Naive thymus-derived CD4-positive, alpha-beta T cell (primary cell): ENCODE measurements at regions not wholly inside any gene's neighbourhood (a gene's known extent, or its start where the extent isn't known, plus 50 kb on each side); places are given as distances from the start of the nearest gene placed in this dataset.

ENCODE experiments used
- ATAC-seq: fragments of 150-1000 bp; cut with Tn5 transposase; 2 replicates; pipeline ENCODE4 v1.10.0; 2021; ENCODE audit warnings: mild to moderate bottlenecking, moderate library complexity
- CTCF ChIA-PET: fragments of 350-600 bp; sonication (Branson Sonifier 250); formaldehyde crosslinking; loops from one replicate; lab custom pipeline; 2021; ENCODE audit warnings: antibody characterized with exemption; lab: Charles Lee
- POLR2A ChIA-PET: fragments of 350-600 bp; sonication (Branson Sonifier 250); formaldehyde crosslinking; loops from one replicate; lab custom pipeline; 2021; ENCODE audit warnings: antibody characterized with exemption, inconsistent platforms; lab: Charles Lee
- DNase-seq, 9 donors: peaks; one replicate each; pipeline versions ENCODE4 v3.0.0 to v3.0.0-alpha.2; 2020 to 2022; ENCODE audit warnings: mixed read lengths in 1 of 9
- H3K27ac ChIP-seq: one replicate; pipeline ENCODE4 v1.7.0; 2013; ENCODE audit warnings: mild to moderate bottlenecking, low read depth, low read length, moderate library complexity
- H3K27me3 ChIP-seq, 2 donors: one replicate each; pipeline ENCODE4 v1.7.0; 2013; ENCODE audit warnings: low read length in 2 of 2, mild to moderate bottlenecking in 2 of 2, moderate library complexity in 2 of 2; ENCODE audit not compliant: control insufficient read depth in 2 of 2, insufficient read depth in 2 of 2
- H3K36me3 ChIP-seq, 3 experiments: 1 replicate in 2 of 3; 2 replicates in 1 of 3; pipeline ENCODE4 v1.7.0; 2013; ENCODE audit warnings: low read length in 3 of 3, mild to moderate bottlenecking in 3 of 3, moderate library complexity in 1 of 3; ENCODE audit not compliant: insufficient read depth in 3 of 3, control insufficient read depth in 2 of 3
- H3K4me1 ChIP-seq, 2 donors: one replicate each; pipeline ENCODE4 v1.7.0; 2013; ENCODE audit warnings: low read length in 2 of 2, mild to moderate bottlenecking in 2 of 2, moderate library complexity in 1 of 2; ENCODE audit not compliant: control insufficient read depth in 2 of 2, insufficient read depth in 2 of 2
- H3K4me3 ChIP-seq: 2 replicates; pipeline ENCODE4 v1.7.0; 2013; ENCODE audit warnings: mild to moderate bottlenecking, low read length
- H3K9me3 ChIP-seq, 3 experiments: 1 replicate in 2 of 3; 2 replicates in 1 of 3; pipeline ENCODE4 v1.7.0; 2013; ENCODE audit warnings: low read length in 3 of 3; ENCODE audit not compliant: control insufficient read depth in 2 of 3
- H3K27ac Mint-ChIP-seq, 9 donors: one replicate each; pipeline ENCODE4 v1.8.0; 2020 to 2022; ENCODE audit warnings: mixed read lengths in 9 of 9, mild to moderate bottlenecking in 8 of 9, moderate library complexity in 5 of 9, inconsistent platforms in 2 of 9
- H3K27me3 Mint-ChIP-seq, 5 donors: one replicate each; pipeline ENCODE4 v1.8.0; 2021 to 2022; ENCODE audit warnings: mixed read lengths in 5 of 5, mild to moderate bottlenecking in 1 of 5
- H3K36me3 Mint-ChIP-seq, 5 donors: one replicate each; pipeline ENCODE4 v1.8.0; 2020 to 2022; ENCODE audit warnings: mixed read lengths in 5 of 5, mild to moderate bottlenecking in 3 of 5, inconsistent platforms in 1 of 5
- H3K4me1 Mint-ChIP-seq, 7 donors: one replicate each; pipeline ENCODE4 v1.8.0; 2020 to 2022; ENCODE audit warnings: mixed read lengths in 7 of 7, mild to moderate bottlenecking in 3 of 7, inconsistent platforms in 1 of 7
- H3K4me3 Mint-ChIP-seq, 10 donors: one replicate each; pipeline ENCODE4 v1.8.0; 2020 to 2022; ENCODE audit warnings: mild to moderate bottlenecking in 10 of 10, mixed read lengths in 10 of 10, moderate library complexity in 6 of 10, inconsistent platforms in 2 of 10
- H3K9me3 Mint-ChIP-seq, 11 donors: one replicate each; pipeline ENCODE4 v1.8.0; 2020 to 2022; ENCODE audit warnings: mixed read lengths in 11 of 11, mild to moderate bottlenecking in 4 of 11, inconsistent platforms in 1 of 11, moderate library complexity in 1 of 11
- intact Hi-C, 2 donors: fragments of 100-400 bp; cut with micrococcal nuclease; formaldehyde crosslinking; loops; one replicate each; pipeline ENCODE4 v1.15.1; 2023

DNA sequence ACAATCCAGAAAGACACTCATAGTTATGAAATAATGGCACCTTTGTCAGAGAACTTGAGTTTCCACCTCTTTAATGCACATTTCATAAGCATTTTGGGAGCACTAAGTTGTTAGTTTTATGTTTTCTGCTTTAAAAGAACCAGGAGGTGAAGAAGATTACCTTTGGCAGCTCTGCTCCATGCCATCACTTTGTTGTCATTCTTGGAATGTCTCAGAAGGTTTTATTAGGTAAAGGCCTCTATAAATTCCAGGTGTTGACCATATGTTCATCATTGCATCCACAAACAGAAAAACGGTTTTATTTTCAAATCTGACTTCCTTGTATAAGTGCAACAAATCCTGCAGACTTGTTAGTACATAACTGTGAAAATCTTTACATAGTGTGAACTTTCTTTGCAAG is 424.8 kb downstream of the MDFIC start:
- Mint-ChIP-seq H3K27me3 (peaks cover 0 to 10% (median 3%) of the 10 kb centered on the region in 5 donors), H3K4me1 (no peaks in the 10 kb centered on the region), H3K4me3 (no peak overlapping the region), H3K27ac (no peak overlapping the region), H3K36me3 (no peaks in the 10 kb centered on the region), H3K9me3 (peaks cover 0 to 3% (median 0%) of the 10 kb centered on the region in 11 donors)
- ATAC-seq (no peak), DNase-seq (no peak)
- ChIA-PET CTCF (no interaction called here), POLR2A (no interaction called here)
- Histone ChIP-seq H3K27ac (no peak overlapping the region), H3K9me3 (no peaks in the 10 kb centered on the region), H3K36me3 (no peaks in the 10 kb centered on the region), H3K4me1 (no peaks in the 10 kb centered on the region), H3K27me3 (no peaks in the 10 kb centered on the region), H3K4me3 (no peak overlapping the region)
- intact Hi-C loops, result no loop called here

DNA sequence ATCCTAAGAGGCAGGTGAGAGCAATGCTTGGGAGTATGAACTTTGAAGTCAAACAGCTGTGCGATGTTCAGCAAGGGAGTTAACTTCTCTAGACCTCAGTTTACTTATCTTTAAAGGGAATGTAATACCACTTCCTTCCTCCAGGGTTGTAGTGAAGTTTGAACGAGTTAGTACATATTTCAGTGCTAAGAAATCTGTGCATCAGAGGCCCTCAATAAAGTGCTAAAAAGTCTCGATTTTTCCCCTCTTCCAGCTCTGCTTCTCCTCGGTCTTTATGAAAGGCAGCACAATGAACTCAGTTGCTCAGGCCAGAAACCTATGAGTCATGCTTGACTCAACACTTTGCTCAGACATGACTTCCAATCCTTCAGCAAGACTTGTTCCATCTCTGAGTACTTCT is 418.9 kb downstream of the MDFIC start:
- Mint-ChIP-seq H3K4me3 (no peak overlapping the region), H3K36me3 (no peaks in the 10 kb centered on the region), H3K27ac (no peak overlapping the region), H3K27me3 (peaks cover 0 to 7% (median 4%) of the 10 kb centered on the region in 5 donors), H3K9me3 (peaks cover 0 to 4% (median 0%) of the 10 kb centered on the region in 11 donors), H3K4me1 (peaks cover 0 to 3% (median 0%) of the 10 kb centered on the region in 7 donors)
- DNase-seq, result no peak
- no peak overlapping the region for H3K4me3 ChIP-seq
- ATAC-seq, result no peak
- ChIA-PET POLR2A (no interaction called here), CTCF (no interaction called here)
- no peaks in the 10 kb centered on the region for H3K9me3 ChIP-seq
- H3K36me3 ChIP-seq, result no peaks in the 10 kb centered on the region
- no peaks in the 10 kb centered on the region for H3K27me3 ChIP-seq
- no peak overlapping the region for H3K27ac ChIP-seq
- no peaks in the 10 kb centered on the region for H3K4me1 ChIP-seq
- intact Hi-C loops, result no loop called here

DNA sequence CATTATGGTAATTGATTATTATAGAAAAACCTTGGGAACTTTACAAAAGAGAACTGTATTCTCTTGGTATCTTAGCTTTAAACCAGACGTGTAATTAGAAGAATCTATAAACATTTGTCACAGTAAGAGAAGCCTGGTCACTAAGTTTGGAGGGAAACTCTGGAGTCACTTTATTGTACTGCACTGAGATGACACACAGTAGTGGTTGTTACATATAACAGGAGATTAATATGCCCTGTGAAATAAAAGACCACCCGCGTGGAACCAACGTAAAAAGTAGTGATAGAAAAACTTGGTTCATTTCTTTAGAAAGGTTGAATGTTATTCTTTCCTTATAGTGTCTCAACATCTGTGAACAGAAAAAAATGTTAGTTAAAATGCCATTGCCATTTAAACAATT is 416.1 kb downstream of the MDFIC start:
- no peak overlapping the region for H3K27ac Mint-ChIP-seq
- DNase-seq (no peak), ATAC-seq (no peak)
- H3K27me3 Mint-ChIP-seq, result peaks cover 2 to 8% (median 4%) of the 10 kb centered on the region in 5 donors
- POLR2A ChIA-PET, result no interaction called here
- no peak overlapping the region for H3K4me3 Mint-ChIP-seq
- Histone ChIP-seq H3K27ac (no peak overlapping the region), H3K27me3 (no peaks in the 10 kb centered on the region), H3K36me3 (no peaks in the 10 kb centered on the region), H3K4me3 (no peak overlapping the region), H3K9me3 (no peaks in the 10 kb centered on the region), H3K4me1 (no peaks in the 10 kb centered on the region)
- intact Hi-C loops, result no loop called here
- peaks cover 0 to 3% (median 0%) of the 10 kb centered on the region in 7 donors for H3K4me1 Mint-ChIP-seq
- no peaks in the 10 kb centered on the region for H3K36me3 Mint-ChIP-seq
- CTCF ChIA-PET, result no interaction called here
- H3K9me3 Mint-ChIP-seq, result peaks cover 0 to 4% (median 0%) of the 10 kb centered on the region in 11 donors

DNA sequence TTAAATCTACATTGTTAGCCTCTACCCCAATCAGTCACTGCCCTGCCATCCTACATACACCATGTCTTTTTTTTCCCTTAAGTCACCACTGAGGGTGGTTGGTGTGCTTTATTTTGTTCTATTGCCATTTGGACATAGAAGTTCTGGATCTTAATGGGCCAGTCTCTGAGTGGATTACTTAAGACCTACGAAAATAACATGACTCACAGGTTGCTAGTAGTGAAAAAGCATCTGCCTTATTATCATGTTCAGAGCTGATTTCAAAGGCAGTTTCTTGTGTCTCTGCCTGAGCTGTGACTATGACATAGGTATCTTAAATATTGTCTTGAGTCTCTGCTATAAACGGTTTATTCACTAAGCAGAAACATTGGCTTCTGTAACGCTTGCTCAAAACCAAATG is 410.8 kb downstream of the MDFIC start:
- H3K36me3 ChIP-seq, result no peaks in the 10 kb centered on the region
- H3K4me1 ChIP-seq, result no peaks in the 10 kb centered on the region
- CTCF ChIA-PET, result no interaction called here
- H3K27me3 Mint-ChIP-seq, result peaks cover 0 to 4% (median 4%) of the 10 kb centered on the region in 5 donors
- intact Hi-C loops, result no loop called here
- H3K27ac ChIP-seq, result no peak overlapping the region
- H3K9me3 ChIP-seq, result no peaks in the 10 kb centered on the region
- no peaks in the 10 kb centered on the region for H3K27me3 ChIP-seq
- H3K9me3 Mint-ChIP-seq, result peaks cover 0 to 4% (median 0%) of the 10 kb centered on the region in 11 donors
- no peaks in the 10 kb centered on the region for H3K4me1 Mint-ChIP-seq
- ATAC-seq (no peak), DNase-seq (no peak)
- no peak overlapping the region for H3K27ac Mint-ChIP-seq
- H3K36me3 Mint-ChIP-seq, result no peaks in the 10 kb centered on the region
- no peak overlapping the region for H3K4me3 Mint-ChIP-seq
- H3K4me3 ChIP-seq, result no peak overlapping the region
- POLR2A ChIA-PET, result no interaction called here

DNA sequence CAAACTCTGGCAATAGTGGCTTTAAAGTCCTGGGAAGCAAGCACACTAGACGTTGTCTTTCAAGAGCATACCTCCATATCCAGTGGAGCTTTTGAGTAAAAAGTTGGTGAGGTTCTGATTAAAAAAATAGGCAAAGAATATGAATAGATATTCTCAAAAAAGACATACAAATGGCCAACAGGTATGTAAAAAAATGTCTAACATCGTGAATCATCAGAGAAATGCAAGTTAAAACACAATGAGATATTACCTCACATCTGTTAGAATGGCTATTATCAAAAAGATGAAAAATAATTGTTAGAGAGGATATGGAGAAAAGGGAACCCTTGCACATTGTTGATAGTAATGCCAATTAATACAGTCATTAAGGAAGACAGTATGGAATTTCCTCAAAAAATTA is 407.1 kb downstream of the MDFIC start:
- H3K4me3 Mint-ChIP-seq, result no peak overlapping the region
- H3K4me1 Mint-ChIP-seq, result no peaks in the 10 kb centered on the region
- no peak for ATAC-seq
- no peak overlapping the region for H3K27ac Mint-ChIP-seq
- Histone ChIP-seq H3K27me3 (no peaks in the 10 kb centered on the region), H3K9me3 (no peaks in the 10 kb centered on the region), H3K27ac (no peak overlapping the region), H3K4me1 (no peaks in the 10 kb centered on the region), H3K36me3 (no peaks in the 10 kb centered on the region), H3K4me3 (no peak overlapping the region)
- no peak for DNase-seq
- H3K36me3 Mint-ChIP-seq, result no peaks in the 10 kb centered on the region
- POLR2A ChIA-PET, result no interaction called here
- H3K27me3 Mint-ChIP-seq, result peaks cover 0 to 4% (median 0%) of the 10 kb centered on the region in 5 donors
- peaks cover 0 to 5% (median 0%) of the 10 kb centered on the region in 11 donors for H3K9me3 Mint-ChIP-seq
- intact Hi-C loops, result no loop called here
- CTCF ChIA-PET, result no interaction called here

DNA sequence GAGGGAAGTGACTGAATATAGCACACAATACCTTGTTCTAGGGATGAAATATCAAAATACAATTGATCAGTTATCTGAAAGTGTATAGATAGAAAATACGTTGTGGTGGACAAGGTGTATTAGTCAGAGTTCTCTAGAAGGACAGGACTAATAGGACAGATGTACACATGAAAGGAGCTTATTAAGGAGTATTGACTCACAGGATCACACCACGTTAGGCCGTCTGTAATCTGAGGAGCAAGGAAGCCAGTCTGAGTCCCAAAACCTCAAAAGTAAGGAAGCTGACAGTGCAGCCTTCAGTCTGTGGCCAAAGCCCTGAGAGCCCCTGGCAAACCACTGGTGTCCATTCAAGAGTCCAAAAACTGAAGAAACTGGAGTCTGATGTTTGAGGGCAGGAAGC is 406.1 kb downstream of the MDFIC start:
- Histone ChIP-seq H3K4me1 (no peaks in the 10 kb centered on the region), H3K27ac (no peak overlapping the region), H3K27me3 (no peaks in the 10 kb centered on the region), H3K36me3 (no peaks in the 10 kb centered on the region), H3K4me3 (no peak overlapping the region), H3K9me3 (no peaks in the 10 kb centered on the region)
- ATAC-seq, result no peak
- no peak overlapping the region for H3K4me3 Mint-ChIP-seq
- no peak overlapping the region for H3K27ac Mint-ChIP-seq
- POLR2A ChIA-PET, result no interaction called here
- peaks cover 0 to 5% (median 0%) of the 10 kb centered on the region in 11 donors for H3K9me3 Mint-ChIP-seq
- no peaks in the 10 kb centered on the region for H3K36me3 Mint-ChIP-seq
- CTCF ChIA-PET, result no interaction called here
- no peaks in the 10 kb centered on the region for H3K4me1 Mint-ChIP-seq
- peaks cover 0 to 4% (median 0%) of the 10 kb centered on the region in 5 donors for H3K27me3 Mint-ChIP-seq
- intact Hi-C loops, result no loop called here
- DNase-seq, result no peak

DNA sequence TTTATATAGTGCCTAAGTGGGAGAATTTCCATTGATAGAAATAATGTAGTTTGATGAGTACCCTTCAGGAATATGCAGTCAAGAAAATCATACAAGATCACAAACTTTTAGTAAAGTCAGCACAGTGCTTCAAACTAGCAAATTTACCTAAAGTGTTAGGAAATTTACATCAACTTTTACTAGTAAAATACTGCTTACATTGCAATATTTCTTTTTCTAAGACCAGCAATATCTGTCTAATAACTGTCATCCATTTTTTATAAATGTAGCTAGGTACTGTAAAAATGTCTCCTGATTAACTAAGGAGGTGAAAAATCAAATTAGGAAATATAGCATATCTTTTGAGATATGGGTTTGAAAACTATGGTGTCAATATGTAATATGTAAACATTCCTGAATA is 405.4 kb downstream of the MDFIC start:
- Histone ChIP-seq H3K27ac (no peak overlapping the region), H3K9me3 (no peaks in the 10 kb centered on the region), H3K27me3 (no peaks in the 10 kb centered on the region), H3K4me1 (no peaks in the 10 kb centered on the region), H3K4me3 (no peak overlapping the region), H3K36me3 (no peaks in the 10 kb centered on the region)
- DNase-seq (no peak), ATAC-seq (no peak)
- H3K4me1 Mint-ChIP-seq, result peaks cover 0 to 2% (median 0%) of the 10 kb centered on the region in 7 donors
- H3K4me3 Mint-ChIP-seq, result no peak overlapping the region
- H3K27ac Mint-ChIP-seq, result no peak overlapping the region
- H3K9me3 Mint-ChIP-seq, result peaks cover 0 to 5% (median 0%) of the 10 kb centered on the region in 11 donors
- peaks cover 0 to 4% (median 0%) of the 10 kb centered on the region in 5 donors for H3K27me3 Mint-ChIP-seq
- ChIA-PET POLR2A (no interaction called here), CTCF (no interaction called here)
- intact Hi-C loops, result no loop called here
- H3K36me3 Mint-ChIP-seq, result no peaks in the 10 kb centered on the region
